NCI-H524 (cell line): ENCODE measurements at regions not wholly inside any gene's neighbourhood (a gene's known extent, or its start where the extent isn't known, plus 50 kb on each side); places are given as distances from the start of the nearest gene placed in this dataset.

Source experiments
- DNase-seq, 2 experiments: peaks; one replicate each; lab custom pipeline; 2025; lab: John Stamatoyannopoulos, UW

GRCh38 chr1:83770319-83770661 lies 228.6 kb downstream of the TTLL7 start:
- no peak for DNase-seq

GRCh38 chr1:83769594-83770318 lies 229.2 kb downstream of the TTLL7 start:
- no peak for DNase-seq

GRCh38 chr1:83769072-83769471 lies 229.9 kb downstream of the TTLL7 start:
- DNase-seq = no peak

DNA sequence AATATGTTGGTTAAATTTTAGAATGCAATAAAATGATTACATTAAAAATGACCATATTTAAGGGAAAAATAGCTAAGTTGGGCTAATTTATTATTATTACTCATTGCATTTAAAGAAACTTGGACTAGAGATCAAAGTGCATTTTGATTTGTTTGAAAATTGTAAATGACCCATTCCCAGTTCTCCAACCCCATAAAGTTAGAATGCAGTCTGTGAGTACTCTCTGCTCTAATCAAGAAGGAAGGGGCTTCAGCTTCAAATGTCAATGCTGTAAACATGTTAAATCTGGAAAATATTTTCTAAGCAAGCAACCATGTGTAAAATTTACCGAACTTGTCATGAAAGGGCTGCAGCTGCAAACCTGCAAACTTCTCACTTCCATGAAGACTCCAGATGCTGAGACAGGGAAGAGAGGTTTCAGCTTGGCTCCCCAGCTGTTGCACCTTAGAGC lies 232.7 kb downstream of the TTLL7 start:
- no peak for DNase-seq

DNA sequence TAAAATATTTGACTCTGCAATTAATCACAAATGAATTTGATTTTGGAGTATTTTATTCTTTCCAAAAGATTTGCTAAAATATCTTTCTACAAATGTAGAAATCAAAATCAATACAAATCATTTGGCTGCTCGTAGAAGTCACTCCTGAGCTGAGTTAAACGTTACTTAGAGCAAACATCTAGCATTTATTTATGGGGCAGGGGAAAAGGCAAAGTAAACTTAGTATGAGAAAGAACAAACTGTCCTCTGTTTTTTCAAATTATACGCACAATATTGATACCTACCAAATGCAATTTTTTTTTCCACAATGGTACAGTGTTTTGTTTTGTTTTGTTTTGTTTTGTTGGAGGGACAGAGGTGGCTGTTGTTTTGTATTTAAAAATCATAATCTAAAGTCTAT lies 233.8 kb downstream of the TTLL7 start:
- DNase-seq = no peak

- DNase-seq = no peak
Measured at GRCh38 chr1:83764209-83764608, 234.7 kb downstream of the TTLL7 start.

GRCh38 chr1:83763361-83764095 lies 235.4 kb downstream of the TTLL7 start:
- peak in 1 of 2 experiments; percentile 18 for DNase-seq

- DNase-seq = no peak
Measured at GRCh38 chr1:83762416-83762815, 236.5 kb downstream of the TTLL7 start.

GRCh38 chr1:83762039-83762365 lies 236.9 kb downstream of the TTLL7 start:
- no peak for DNase-seq

GRCh38 chr1:83761167-83762038 lies 237.5 kb downstream of the TTLL7 start:
- DNase-seq = no peak

GRCh38 chr1:83760226-83761021 lies 238.5 kb downstream of the TTLL7 start:
- no peak for DNase-seq

DNA sequence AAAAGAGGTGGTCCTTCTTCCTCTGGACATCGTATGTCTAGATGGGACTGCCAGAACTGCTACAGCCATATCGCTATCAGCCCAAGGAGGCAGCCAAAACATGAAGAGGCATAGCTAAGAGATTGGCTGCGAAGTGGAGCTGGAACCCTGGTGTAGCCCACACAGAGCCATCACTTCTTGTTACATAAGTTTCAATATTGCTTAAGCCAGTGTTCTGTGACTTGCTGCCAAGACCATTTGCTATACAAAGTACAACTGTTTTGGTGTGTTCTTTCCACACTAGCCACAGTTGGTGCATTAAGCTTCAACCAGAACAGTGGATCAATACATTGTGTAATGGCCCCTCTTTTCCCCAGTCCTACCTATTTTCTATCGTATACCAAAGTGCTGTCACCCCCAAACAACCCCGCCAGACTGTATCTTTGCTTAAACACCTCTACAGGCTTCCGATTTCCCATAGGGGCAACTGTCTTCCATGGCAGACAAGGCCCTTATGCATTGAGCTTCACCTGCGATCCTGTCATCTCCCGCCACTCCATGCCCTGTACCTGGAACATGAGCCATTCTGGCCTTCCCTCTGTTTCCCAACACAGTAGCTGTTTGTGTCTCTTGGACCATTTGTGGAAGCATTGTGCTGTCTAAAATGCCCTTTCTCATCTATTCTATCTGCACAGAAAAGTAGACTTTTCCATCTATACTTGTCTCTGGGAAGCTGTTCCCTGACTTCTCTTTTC lies 241.8 kb downstream of the TTLL7 start:
- DNase-seq = no peak

DNA sequence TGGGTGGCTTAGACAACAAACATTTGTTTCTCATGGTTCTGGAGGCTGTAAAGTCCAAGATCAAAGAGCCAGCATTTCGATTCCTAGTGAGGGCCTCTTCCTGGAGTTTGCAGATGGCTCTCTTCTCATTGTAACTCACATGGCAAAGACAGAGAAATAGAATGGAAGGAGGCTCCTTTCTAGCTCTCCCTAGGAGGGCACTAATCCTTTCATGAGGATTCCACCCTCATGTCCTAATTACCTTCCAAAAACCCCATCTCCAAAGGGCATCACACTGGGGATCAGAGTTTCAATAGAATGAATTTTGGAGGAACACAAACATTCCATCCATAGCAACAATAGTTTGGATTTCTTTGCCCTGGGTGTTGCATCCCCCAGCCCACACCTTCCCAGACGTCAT lies 247.3 kb downstream of the TTLL7 start:
- no peak for DNase-seq

GRCh38 chr1:83750201-83750600 lies 248.7 kb downstream of the TTLL7 start:
- no peak for DNase-seq

GRCh38 chr1:83747853-83748482 lies 251.0 kb downstream of the TTLL7 start:
- no peak for DNase-seq

GRCh38 chr1:83746234-83746633 lies 252.7 kb downstream of the TTLL7 start:
- DNase-seq = no peak

DNA sequence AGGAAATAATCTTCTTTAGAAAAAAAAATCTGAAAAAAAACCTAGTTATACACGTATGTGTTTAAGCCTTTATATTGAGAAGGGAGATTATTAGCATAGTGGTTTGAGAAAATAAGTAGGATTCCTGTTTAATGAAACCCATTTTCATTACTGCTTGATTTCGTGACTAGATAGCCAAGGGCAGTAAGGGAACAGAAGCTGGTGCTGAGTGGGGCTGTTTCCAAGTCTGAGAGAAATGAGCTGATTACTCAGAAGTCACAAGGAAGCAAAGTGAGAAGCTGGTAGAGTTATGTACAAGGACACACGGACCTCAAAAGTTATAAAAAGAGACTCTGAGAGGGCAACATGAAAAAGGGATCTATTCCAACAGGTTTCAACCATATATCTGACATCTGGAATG lies 256.5 kb downstream of the TTLL7 start:
- DNase-seq = no peak

- DNase-seq = no peak
Measured at GRCh38 chr1:83741770-83742169, 257.2 kb downstream of the TTLL7 start.

DNA sequence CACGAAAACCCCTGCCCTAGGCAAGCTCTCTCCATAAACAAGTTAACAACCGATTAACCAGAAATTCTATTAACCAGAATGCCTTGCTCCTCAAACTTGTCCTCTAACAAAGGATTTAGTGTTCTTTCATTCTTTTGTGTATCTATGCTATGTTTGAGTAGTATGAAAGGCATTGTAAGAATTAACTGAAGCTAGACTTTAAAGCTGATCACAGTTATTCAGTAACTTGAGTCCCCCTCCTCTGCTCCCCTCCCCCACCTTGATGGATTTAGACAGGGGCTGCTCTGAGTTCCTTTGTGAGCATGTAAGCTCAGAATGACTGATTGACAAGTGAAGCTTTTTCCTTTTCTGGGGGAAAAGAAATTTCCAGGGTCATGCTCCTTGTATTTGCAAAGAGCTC lies 257.6 kb downstream of the TTLL7 start:
- DNase-seq = no peak

DNA sequence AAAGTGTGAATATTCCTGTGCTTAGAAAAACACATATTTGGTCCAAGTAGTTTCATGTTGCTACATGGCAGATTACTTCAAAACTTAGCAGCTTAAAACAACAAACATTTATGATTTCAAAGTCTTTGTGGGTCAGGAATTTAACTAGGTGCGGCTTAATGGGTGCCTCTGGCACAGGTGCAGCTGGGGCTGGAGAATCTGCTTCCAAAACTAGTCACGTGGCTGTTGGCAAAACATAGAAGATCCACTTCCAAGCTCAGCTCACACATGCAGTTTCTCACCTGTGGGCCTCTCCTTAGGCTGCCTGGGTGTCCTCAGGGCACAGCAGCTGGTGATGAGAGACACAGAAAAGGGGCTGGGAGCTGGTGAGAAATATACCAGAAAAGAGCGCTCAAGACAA lies 263.4 kb downstream of the TTLL7 start:
- no peak for DNase-seq

DNA sequence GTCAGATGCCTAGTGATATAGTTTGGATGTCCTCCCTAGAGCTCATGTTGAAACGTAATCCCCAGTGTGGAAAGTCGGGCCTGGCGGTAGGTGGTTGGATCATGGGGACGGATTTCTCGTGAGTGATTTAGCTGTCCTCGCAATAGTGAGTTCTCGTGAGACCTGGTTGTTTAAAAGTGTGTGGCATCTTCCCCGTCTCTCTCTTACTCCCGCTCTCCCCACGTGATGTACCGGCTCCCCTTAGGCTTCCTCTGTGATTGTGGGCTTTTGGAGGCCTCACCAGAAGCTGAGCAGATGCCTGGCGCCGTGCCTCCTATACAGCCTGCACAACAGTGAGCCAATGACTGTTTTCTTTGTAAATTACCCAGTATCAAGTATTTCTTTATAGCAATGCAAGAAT lies 264.5 kb downstream of the TTLL7 start:
- no peak for DNase-seq
